NB4 (cell line): ENCODE measurements at regions not wholly inside any gene's neighbourhood (a gene's known extent, or its start where the extent isn't known, plus 50 kb on each side); places are given as distances from the start of the nearest gene placed in this dataset.

Experiments used
- DNase-seq: peaks from one replicate; pipeline ENCODE4 v3.0.0; 2010; ENCODE audit warnings: low read depth
- H3K4me3 ChIP-seq: one replicate; pipeline ENCODE4 v1.5.1; 2011; ENCODE audit warnings: mild to moderate bottlenecking, low read depth, low read length, moderate library complexity
- CTCF ChIP-seq: IDR thresholded peaks from one replicate; pipeline ENCODE4 v1.5.1; 2012; ENCODE audit warnings: low read depth, low read length
- MYC ChIP-seq: IDR thresholded peaks from 2 replicates; pipeline ENCODE4 v1.6.1; 2011; ENCODE audit warnings: low read depth, low read length
- POLR2A ChIP-seq: IDR thresholded peaks from 2 replicates; pipeline ENCODE4 v1.6.1; 2011; ENCODE audit warnings: mild to moderate bottlenecking; ENCODE audit not compliant: insufficient read length; ENCODE audit errors: extremely low read depth
- TF ChIP-seq, protein P1 (sequence below): IDR thresholded peaks from 2 replicates; pipeline ENCODE4 v1.6.1; 2011; ENCODE audit warnings: low read depth, low read length

GRCh38 chr6:119739769-119740168 lies 390.2 kb upstream of the MAN1A1 start:
- TF ChIP-seq CTCF (no peak), POLR2A (no peak), MYC (no peak)
- TF ChIP-seq, protein P1, sequence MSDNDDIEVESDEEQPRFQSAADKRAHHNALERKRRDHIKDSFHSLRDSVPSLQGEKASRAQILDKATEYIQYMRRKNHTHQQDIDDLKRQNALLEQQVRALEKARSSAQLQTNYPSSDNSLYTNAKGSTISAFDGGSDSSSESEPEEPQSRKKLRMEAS = no peak
- no peak for DNase-seq
- H3K4me3 ChIP-seq = no peak overlapping the region

DNA sequence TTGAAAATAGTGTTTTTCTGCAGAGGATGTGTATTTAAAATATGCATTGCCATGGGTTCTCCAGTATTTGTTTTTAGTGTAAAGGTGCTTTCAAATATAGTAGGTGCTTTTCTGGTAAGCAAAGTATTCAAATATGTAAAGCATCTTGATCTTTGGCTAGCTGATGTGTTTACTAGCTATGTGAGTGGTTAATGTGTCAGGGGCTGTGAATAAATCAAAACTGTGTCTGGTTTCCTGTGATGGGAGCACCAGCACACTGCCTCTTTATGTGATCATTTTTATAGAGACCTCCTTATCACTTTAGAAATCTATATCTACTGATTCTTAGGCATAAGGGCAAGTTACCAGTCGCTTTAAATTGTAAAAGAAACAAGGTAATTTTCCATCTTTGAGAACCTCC lies 388.9 kb upstream of the MAN1A1 start:
- no peak overlapping the region for H3K4me3 ChIP-seq
- no peak for DNase-seq
- TF ChIP-seq MYC = no peak
- no peak for TF ChIP-seq CTCF
- TF ChIP-seq POLR2A = no peak
- TF ChIP-seq, protein P1 = no peak

GRCh38 chr6:119736296-119737021 lies 386.9 kb upstream of the MAN1A1 start:
- H3K4me3 ChIP-seq = no peak overlapping the region
- TF ChIP-seq CTCF = no peak
- TF ChIP-seq POLR2A = no peak
- no peak for TF ChIP-seq MYC
- TF ChIP-seq, protein P1 = no peak
- no peak for DNase-seq

DNA sequence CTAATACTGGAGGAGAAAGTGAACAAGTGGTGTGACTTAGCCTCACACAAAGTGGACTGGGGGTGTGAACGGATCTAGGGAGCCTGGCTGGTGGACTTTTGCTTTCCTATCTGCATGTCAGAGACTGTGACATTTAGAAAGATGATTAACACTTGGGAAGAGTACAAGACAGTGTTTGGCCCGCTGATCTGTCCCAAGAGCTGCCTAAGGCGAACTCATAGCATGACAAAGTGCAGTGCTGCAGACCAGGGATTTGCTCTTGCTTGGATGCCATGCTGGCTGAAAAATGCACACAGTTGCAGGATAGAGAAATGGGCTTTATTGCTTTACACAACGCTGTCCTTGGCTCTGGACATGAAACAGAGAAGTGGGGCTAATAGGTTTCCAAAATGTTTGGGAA lies 386.0 kb upstream of the MAN1A1 start:
- H3K4me3 ChIP-seq = no peak overlapping the region
- TF ChIP-seq, protein P1 = no peak
- TF ChIP-seq POLR2A (no peak), MYC (no peak), CTCF (no peak)

DNA sequence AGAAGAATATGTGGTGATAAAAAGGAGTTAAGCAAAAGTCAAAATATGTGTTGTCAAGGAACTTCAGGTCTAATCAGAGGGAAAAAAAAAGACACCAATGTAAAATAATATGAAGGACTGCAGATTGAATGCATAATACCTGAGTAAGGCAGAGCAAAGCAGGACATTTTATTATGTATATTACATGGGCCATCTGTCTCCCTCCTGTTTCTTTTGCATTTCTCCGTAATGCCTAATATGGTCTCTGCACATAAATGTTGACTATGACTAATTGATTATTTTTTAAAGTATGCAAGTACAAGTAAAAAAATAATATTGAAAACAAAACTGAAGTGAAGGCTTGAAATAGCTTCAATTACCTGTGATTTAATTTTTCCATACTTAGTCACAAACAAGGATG lies 384.7 kb upstream of the MAN1A1 start:
- no peak for DNase-seq
- TF ChIP-seq MYC (no peak), POLR2A (no peak), CTCF (no peak)
- TF ChIP-seq, protein P1 = no peak
- H3K4me3 ChIP-seq = no peak overlapping the region

More for the DNA sequence above, 386.0 kb upstream of the MAN1A1 start:
- DNase-seq = no peak
